GM18861 (cell line): ENCODE measurements at regions not wholly inside any gene's neighbourhood (a gene's known extent, or its start where the extent isn't known, plus 50 kb on each side); places are given as distances from the start of the nearest gene placed in this dataset.

Experiments used
- ATAC-seq: cut with Tn5 transposase; IDR thresholded peaks from one replicate; pipeline ENCODE4 v1.9.1; 2021; ENCODE audit not compliant: unreplicated experiment

DNA sequence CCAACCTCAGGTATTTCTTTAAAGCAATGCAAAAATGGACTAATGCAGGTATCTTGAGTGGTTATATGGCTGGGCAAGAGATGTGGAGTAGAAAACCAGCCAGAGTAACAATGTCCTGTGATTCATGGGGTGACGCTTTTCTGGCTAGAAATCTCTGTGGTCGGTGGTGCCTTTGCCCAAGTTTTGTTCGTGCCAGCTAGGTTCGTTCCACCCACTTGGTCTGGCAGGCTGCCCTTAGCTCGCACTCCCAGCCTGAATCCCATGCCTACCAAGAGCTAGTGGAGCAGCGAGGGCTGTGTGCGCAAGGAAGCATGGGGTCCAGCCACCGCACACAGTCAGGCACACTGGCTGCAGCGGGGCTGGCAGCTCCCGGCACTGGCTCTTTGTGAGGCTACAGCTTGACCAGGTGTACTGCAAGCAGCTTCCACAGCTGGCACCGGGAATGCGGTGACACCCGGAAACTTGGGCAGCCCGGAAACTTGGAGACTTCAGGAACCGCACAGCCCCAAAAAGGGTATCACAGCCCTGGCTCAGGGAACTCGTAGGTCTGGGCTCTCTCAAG, 349.6 kb upstream of the PCDH20 start:
- ATAC-seq, result no peak

GRCh38 chr13:61761690-61762089, 346.0 kb upstream of the PCDH20 start:
- ATAC-seq, result no peak

DNA sequence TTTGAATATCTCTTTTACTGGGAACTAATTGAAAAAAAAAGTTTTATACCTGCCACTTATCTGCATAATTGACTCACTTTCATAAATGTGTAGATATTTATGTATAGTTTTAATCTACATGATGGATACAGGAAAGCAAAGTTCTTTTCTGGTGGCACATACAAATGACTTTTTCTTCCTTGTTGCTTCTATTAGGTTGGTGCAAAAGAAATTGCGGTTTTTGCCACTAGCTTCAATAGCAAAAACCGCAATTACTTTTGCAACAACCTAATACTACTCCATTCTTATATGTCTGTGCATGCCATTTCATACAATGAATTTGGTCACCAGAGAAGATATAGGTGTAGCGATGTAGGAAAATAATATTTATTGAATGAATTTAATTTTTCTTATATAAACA, 344.5 kb upstream of the PCDH20 start:
- no peak for ATAC-seq

DNA sequence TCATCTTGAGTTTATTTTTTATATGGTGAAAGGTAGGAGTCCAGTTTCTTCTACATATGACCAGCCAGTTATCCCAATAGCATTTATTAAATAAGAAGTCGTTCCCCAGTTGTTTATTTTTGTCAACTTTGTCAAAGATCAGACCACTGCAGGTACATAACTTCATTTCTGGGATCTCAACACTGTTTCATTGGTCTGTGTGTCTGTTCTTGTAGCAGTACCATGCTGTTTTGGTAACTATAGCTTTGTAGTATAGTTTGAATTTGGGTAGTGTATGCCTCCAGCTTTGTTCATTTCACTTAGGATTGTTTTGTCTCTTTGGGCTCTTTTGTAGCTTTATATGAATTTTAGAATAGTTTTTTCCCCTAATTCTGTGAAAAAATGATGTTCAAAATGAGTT, 340.4 kb upstream of the PCDH20 start:
- no peak for ATAC-seq

- no peak for ATAC-seq
Measured at GRCh38 chr13:61751039-61751438, 335.4 kb upstream of the PCDH20 start.

- ATAC-seq, result no peak
Measured at GRCh38 chr13:61738236-61738750, 322.6 kb upstream of the PCDH20 start.

- ATAC-seq, result no peak
Measured at GRCh38 chr13:61734683-61735082, 319.0 kb upstream of the PCDH20 start.

- ATAC-seq, result no peak
Measured at GRCh38 chr13:61728471-61728870, 312.8 kb upstream of the PCDH20 start.

DNA sequence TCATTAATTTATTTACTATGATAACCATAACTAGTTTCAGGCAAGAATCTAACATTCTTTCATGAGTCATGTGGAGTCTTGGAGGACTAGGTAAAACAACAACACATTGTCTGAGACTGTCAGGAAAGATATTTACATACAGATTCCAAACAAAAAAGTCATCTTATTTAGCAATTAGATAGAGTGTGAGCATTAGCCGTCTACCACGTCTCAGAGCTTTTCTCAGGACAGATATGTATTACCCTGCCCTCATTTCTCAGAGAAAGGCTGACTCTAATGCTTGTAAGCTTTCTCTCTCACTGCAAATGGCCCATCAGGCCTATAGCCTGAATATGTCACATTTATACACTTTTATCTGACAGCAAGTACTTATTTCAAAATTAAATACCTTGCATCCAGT, 312.1 kb upstream of the PCDH20 start:
- no peak for ATAC-seq

DNA sequence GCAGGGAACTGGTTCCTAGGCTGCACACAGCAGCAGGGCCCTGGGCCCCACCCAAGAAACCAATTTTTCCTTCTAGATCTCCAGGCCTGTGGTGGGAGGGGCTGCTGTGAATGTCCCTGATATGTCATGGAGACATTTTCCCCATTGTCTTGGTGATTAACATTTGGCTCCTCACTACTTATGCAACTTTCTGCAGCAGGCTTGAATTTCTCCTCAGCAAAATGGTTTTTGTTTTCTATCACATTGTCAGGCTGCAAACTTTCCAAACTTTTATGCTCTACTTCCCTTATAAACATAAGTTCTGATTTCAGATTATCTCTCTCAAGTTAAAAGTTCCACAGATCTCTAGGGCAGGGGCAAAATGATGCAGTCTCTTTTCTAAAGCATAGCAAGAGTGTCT, 310.2 kb upstream of the PCDH20 start:
- ATAC-seq, result no peak

GRCh38 chr13:61722119-61722518, 306.5 kb upstream of the PCDH20 start:
- ATAC-seq, result no peak

- ATAC-seq, result no peak
Measured at GRCh38 chr13:61712621-61713020, 297.0 kb upstream of the PCDH20 start.

DNA sequence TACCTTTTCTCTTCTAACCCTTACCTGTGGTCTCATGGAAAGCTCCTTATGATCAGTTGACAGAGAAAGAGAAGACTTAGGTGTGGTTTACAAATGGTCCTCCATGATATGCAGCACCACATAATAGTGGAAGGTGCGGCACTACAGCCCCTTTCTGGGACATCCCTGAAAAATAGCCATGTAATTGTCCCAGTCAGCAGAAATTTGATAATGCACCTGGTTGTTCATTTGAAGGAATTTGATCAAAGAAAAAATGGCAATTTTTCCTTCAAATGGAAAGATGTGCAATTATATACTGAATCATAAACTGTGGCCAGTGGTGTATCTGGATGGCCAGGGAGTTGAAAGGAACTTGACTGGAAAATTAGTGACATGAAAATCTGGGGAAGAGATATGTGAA, 293.6 kb upstream of the PCDH20 start:
- ATAC-seq, result no peak

GRCh38 chr13:61706899-61707298, 291.2 kb upstream of the PCDH20 start:
- ATAC-seq, result no peak

- no peak for ATAC-seq
Measured at GRCh38 chr13:61700620-61701019, 285.0 kb upstream of the PCDH20 start.

DNA sequence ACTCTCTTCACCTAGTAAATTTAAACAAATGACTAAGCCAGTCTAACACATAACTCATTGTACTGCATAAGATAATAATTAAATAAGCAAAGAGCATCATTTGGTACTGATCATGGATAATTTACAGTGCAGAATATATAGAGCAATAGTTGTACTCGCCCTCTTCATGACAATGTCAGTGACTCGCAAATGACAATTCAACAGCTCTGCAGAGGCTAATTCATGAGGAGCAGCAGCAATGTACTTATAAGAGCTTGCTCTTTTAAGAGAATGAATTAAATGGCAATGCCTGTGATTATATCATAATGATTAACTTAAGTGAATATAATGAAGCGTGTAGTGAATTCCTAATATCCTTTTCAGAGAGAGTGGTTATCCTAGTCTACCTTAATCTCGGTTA, 284.5 kb upstream of the PCDH20 start:
- ATAC-seq, result no peak

DNA sequence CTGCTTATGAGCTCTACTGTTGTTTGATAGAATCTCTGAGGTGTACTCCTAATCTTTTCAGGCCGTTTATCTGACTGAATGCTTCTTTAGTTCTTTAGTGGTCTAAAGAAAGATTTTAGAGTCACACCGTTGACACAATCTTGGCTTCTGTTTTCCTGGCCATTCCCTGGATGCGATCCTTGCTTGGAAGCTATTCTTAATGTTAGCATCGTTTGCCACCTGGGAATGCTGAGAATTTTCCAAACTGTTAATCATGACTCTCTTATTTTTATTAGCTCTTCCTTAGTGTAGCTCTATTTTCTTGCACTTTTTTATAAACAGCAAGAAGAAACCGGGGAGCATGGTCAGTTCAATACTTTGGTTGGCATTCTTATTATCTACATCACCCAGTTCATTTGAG, 281.0 kb upstream of the PCDH20 start:
- ATAC-seq, result no peak

GRCh38 chr13:61695147-61695546, 279.5 kb upstream of the PCDH20 start:
- no peak for ATAC-seq

DNA sequence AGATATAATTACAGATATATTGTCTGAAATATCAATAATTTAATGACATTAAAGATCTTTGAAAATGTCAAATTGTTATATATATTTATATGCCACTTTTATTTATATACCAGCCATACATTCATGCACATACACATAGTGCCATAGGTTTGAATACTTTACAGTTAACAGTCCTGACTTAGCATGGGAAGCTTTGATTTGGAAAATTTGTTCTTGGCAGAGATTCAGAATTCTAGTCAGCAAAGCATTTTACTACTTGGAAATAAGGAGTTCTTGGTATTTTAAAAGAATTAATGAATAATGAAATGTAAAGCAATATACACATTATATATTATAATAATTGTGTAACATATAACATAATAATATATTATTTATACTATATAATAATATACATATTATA, 277.0 kb upstream of the PCDH20 start:
- no peak for ATAC-seq

DNA sequence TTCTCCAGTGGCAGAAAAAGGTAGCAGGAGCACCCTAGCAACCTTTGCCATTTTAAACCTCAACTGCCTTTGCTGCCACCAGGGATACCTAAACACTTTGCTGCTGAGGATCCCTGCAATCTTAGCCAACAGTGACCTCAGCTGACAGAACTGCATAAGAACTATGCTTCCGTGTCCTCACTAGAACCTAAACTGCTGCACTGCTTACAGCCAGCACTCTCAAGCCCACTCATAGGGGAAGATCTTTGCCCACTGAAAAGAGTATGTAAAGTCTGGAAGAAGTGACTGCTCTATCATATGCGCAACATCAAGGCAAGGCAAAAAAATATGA, 270.0 kb upstream of the PCDH20 start:
- no peak for ATAC-seq

DNA sequence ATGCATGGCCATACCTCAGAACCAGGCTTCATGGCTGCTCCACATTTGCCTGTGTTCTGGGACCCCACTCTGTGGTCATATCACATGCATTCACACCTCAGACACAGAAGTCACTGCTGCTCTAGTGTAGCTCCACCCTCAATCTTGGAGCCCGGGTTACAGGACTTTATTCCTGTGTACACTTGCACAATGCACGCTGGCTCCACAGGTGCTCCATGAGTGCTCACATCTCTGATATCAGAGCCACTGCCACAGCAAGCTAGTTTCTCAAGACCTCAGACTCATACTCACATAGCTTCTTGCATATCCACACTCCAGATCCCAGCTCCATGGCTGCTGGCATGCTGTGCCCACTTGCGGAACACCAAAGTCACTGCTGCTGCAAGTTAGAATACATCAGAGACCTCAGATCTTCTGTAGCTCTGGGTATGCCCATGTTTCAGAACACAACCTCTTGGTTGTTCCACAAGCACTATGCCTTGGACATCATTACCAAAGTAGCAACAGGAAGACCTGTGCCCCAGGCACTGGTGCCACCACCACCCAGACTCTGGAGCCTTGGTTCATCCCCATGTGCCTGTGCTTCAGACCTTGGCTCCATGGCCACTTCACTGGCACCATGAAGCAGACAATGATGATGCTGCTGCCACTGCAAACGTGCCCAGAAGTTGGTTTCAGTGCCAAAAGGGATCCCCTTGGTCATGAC, 269.5 kb upstream of the PCDH20 start:
- no peak for ATAC-seq

DNA sequence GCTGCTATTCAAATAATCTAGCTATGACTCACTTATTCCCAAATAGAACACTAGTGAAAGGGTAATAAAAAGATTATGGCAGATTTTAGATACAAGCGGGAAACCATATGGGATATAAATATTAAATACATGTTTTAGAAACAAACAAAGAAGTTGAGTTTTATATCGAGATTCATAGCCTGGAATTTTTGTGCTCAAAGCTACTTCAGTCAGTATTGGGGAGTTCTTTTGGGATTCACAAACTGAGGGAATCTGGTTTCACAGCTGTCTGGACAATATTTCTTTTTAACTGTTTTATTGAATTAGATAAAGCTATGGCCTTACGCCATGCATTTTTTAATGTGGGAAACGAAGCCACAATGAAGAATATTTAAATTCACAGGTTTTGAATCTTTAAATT, 257.1 kb upstream of the PCDH20 start:
- ATAC-seq, result no peak
